ENCODE measurements at regions not wholly inside any gene's neighbourhood (a gene's known extent, or its start where the extent isn't known, plus 50 kb on each side); places are given as distances from the start of the nearest gene placed in this dataset.
"Not testable (repeated sequence)": the region's sequence is repeated elsewhere in the genome, so short reads cannot be mapped to it uniquely, and the experiment has no call there.

DNA sequence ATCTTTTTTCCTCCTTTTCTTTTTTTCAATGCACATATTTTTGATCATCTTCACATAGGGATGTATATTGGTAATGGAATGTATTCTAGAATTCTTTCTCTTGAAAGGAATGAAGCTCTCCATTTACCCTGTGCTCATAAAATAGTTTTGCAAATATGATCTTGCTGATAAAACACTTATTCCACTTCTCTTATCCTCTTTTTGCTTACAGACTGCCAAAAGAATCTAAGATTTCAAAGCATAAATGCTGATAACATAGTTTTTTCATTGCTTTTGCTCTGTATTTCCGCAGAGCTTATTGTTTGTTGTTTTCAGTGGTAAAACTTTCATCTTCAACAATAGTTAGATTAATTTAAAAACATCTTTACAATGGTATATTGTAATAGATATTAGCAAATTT lies 350.5 kb downstream of the PAX1 start:
- no peak for DNase-seq
- H3K36me3 ChIP-seq: no peaks in the 10 kb centered on the region
- WGBS, 2 donors: 61 to 65% methylated on average over 1 of the region's 1 CpG
- intact Hi-C loops (cut with DNase I): no loop called here
- TF ChIP-seq POLR2A (IDR thresholded peaks at IDR 0.05): no peak
- TF ChIP-seq, protein P1, sequence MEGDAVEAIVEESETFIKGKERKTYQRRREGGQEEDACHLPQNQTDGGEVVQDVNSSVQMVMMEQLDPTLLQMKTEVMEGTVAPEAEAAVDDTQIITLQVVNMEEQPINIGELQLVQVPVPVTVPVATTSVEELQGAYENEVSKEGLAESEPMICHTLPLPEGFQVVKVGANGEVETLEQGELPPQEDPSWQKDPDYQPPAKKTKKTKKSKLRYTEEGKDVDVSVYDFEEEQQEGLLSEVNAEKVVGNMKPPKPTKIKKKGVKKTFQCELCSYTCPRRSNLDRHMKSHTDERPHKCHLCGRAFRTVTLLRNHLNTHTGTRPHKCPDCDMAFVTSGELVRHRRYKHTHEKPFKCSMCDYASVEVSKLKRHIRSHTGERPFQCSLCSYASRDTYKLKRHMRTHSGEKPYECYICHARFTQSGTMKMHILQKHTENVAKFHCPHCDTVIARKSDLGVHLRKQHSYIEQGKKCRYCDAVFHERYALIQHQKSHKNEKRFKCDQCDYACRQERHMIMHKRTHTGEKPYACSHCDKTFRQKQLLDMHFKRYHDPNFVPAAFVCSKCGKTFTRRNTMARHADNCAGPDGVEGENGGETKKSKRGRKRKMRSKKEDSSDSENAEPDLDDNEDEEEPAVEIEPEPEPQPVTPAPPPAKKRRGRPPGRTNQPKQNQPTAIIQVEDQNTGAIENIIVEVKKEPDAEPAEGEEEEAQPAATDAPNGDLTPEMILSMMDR (IDR thresholded peaks at IDR 0.05): no peak
- H3K4me3 ChIP-seq: no peak overlapping the region
- H3K4me1 ChIP-seq: no peaks in the 10 kb centered on the region
- H3K9me3 ChIP-seq: no peaks in the 10 kb centered on the region
- no peak overlapping the region for H3K27ac ChIP-seq
- H3K27me3 ChIP-seq: no peaks in the 10 kb centered on the region

DNA sequence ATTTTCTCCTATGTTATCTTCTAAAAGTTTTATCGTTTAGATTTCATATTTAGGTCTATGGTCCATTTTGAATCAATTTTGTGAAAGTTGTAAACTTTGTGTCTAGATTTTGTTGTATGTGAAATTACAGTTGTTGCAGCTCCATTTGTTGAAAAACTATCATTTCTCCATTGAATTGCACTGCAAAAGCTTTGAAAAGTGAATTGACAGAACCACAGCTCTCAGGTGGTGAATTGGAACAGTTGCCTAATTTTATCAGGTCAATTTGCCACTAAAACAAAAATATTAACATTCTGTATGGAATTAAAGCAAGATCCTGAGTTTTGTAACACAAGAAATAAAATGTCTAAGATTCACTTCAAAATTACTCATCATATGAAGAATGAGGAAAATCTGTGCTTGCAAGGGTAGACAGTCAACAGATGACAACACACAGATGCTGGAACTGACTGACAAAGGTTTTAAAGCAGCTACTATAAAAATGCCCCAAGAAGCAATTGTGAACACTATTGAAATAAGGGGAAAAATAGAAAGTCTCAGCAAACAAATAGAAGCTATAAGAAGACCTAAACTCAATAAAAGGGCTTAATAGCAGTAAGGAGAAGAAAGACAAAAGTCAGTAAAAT lies 346.7 kb downstream of the PAX1 start:
- TF ChIP-seq POLR2A (IDR thresholded peaks at IDR 0.05): no peak
- TF ChIP-seq, protein P1 (IDR thresholded peaks at IDR 0.05): no peak
- no peaks in the 10 kb centered on the region for H3K36me3 ChIP-seq
- intact Hi-C loops (cut with DNase I): no loop called here
- no peak overlapping the region for H3K27ac ChIP-seq
- WGBS, 2 donors: 78 to 93% methylated on average over 1 of the region's 1 CpG
- no peak overlapping the region for H3K4me3 ChIP-seq
- H3K4me1 ChIP-seq: no peaks in the 10 kb centered on the region
- no peaks in the 10 kb centered on the region for H3K27me3 ChIP-seq
- no peak for DNase-seq
- H3K9me3 ChIP-seq: no peaks in the 10 kb centered on the region

DNA sequence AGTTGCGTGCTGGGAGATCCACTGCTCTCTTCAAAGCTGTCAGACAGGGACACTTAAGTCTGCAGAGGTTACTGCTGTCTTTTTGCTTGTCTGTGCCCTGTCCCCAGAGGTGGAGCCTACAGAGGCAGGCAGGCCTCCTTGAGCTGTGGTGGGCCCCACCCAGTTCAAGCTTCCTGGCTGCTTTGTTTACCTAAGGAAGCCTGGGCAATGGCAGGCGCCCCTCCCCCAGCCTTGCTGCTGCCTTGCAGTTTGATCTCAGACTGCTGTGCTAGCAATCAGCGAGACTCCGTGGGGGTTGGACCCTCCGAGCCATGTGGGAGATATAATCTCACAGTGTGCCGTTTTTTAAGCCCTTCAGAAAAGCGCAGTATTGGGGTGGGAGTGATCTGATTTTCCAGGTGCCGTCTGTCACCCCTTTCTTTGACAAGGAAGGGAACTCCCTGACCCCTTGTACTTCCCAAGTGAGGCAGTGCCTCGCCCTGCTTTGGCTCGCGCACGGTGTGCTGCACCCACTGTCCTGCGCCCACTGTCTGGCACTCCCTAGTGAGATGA lies 340.6 kb downstream of the PAX1 start:
- H3K27me3 ChIP-seq; H3K4me1 ChIP-seq; H3K27ac ChIP-seq; DNase-seq; H3K36me3 ChIP-seq; H3K4me3 ChIP-seq; H3K9me3 ChIP-seq; intact Hi-C loops (cut with DNase I): not testable (repeated sequence)
- WGBS, 2 donors: 51 to 58% methylated on average over 4 to 11 of the region's 13 CpGs

DNA sequence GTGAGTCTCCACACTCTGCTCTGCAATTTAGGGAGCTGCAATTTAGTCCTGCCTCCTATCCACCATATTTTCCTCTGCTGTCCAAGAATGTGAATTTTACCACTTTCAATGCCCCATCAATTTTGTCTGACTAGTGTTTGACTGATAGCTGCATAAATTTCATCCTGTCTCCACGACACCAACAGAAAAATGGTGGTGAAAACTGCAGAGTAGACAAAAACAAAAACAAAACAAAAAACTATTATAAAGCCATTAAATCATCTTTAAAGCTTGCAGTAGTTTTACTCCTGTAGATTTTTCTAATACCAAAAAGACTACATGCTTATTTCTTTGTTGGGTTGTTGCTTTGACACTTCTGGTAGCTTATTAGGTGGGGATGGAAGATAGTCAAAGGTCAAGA lies 322.0 kb downstream of the PAX1 start:
- 60 to 64% methylated on average over 1 of the region's 1 CpG for WGBS, 2 donors
- Histone ChIP-seq H3K36me3 (no peaks in the 10 kb centered on the region), H3K27me3 (no peaks in the 10 kb centered on the region), H3K4me3 (no peak overlapping the region), H3K27ac (no peak overlapping the region), H3K4me1 (no peaks in the 10 kb centered on the region), H3K9me3 (no peaks in the 10 kb centered on the region)
- DNase-seq: no peak
- intact Hi-C loops (cut with DNase I): no loop called here
- TF ChIP-seq, protein P1 (IDR thresholded peaks at IDR 0.05): no peak

DNA sequence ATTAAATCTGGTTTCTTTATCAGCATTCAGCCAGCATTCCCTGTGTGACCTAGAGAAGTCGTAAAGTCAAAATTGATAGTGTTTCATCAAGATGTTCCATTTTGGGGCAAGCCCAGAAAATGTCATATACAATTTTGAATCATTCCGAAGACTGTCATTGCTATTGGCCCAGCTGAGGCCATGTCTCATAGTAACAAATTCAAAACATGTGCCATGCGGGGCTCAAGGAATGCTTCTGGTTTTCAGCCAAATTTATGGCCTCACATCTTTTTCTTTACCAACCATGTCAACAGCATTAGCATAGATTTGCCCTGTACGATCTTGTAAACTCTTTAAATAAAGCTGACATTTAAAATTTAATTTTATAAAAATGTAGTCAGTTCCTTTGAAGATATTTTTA lies 314.7 kb downstream of the PAX1 start:
- 72 to 73% methylated on average over 4 of the region's 4 CpGs for WGBS, 2 donors
- no peaks in the 10 kb centered on the region for H3K36me3 ChIP-seq
- H3K27me3 ChIP-seq: no peaks in the 10 kb centered on the region
- no peak for DNase-seq
- H3K27ac ChIP-seq: no peak overlapping the region
- no peaks in the 10 kb centered on the region for H3K9me3 ChIP-seq
- no peak overlapping the region for H3K4me3 ChIP-seq
- H3K4me1 ChIP-seq: no peaks in the 10 kb centered on the region
- TF ChIP-seq, protein P1 (IDR thresholded peaks at IDR 0.05): no peak
- TF ChIP-seq POLR2A (IDR thresholded peaks at IDR 0.05): no peak
- intact Hi-C loops (cut with DNase I): no loop called here

DNA sequence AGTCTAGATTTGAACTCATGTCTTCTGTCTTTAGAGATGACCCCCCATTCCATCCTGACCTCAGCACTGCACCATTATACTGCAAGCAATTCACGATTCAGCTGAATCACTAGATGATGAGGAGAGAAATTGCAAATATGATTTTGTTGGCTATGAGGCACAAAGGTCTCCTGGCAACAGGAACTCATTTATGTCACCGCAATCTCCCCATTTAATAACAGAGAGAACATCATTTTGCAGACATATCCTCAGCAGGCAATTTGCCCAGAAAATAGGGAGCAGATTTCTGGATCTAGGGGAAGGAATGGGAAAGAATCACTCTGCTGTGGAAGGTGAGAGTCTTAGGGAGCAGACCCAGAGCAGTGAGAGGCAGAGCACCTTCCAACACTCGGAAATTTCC lies 303.0 kb downstream of the PAX1 start:
- Histone ChIP-seq H3K4me3 (no peak overlapping the region), H3K27ac (no peak overlapping the region), H3K9me3 (no peaks in the 10 kb centered on the region), H3K4me1 (no peaks in the 10 kb centered on the region), H3K36me3 (no peaks in the 10 kb centered on the region), H3K27me3 (no peaks in the 10 kb centered on the region)
- no peak for TF ChIP-seq POLR2A (IDR thresholded peaks at IDR 0.05)
- TF ChIP-seq, protein P1 (IDR thresholded peaks at IDR 0.05): no peak
- intact Hi-C loops (cut with DNase I): no loop called here
- DNase-seq: no peak
- WGBS, 2 donors: 73 to 84% methylated on average over 3 of the region's 3 CpGs
